ENCODE measurements at regions not wholly inside any gene's neighbourhood (a gene's known extent, or its start where the extent isn't known, plus 50 kb on each side); places are given as distances from the start of the nearest gene placed in this dataset.
"Not testable (repeated sequence)": the region's sequence is repeated elsewhere in the genome, so short reads cannot be mapped to it uniquely, and the experiment has no call there.

DNA sequence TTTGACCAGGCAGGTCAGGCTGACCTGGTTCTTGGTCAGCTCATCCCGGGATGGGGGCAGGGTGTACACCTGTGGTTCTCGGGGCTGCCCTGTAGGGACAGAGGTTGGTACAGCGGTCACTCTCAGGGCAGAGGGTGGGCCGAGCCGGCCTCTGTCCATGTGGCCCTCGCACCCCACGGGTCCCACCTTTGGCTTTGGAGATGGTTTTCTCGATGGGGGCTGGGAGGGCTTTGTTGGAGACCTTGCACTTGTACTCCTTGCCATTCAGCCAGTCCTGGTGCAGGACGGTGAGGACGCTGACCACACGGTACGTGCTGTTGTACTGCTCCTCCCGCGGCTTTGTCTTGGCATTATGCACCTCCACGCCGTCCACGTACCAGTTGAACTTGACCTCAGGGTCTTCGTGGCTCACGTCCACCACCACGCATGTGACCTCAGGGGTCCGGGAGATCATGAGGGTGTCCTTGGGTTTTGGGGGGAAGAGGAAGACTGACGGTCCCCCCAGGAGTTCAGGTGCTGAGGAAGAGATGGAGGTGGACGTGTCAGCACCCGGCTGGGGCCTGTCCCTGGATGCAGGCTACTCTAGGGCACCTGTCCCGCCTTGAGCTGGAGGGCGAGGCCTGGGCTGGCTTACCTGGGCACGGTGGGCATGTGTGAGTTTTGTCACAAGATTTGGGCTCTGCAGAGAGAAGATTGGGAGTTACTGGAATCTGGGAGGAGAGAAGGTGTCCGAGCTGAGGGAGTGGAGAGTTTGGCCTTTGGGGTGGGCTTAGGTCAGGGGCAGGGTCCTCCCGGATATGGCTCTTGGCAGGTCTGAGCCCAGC is 215.5 kb downstream of the TMEM121 start:
- not testable (repeated sequence) for DNase-seq

DNA sequence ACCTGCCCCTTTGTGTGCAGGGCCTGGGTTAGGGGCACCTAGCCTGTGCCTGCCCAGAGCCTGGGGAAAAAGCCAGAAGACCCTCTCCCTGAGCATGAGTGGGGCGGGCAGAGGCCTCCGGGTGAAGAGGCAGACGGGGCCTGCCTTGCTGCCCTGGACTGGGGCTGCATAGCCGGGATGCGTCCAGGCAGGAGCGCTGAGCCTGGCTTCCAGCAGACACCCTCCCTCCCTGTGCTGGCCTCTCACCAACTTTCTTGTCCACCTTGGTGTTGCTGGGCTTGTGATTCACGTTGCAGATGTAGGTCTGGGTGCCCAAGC is 216.1 kb downstream of the TMEM121 start:
- DNase-seq, result no peak

DNA sequence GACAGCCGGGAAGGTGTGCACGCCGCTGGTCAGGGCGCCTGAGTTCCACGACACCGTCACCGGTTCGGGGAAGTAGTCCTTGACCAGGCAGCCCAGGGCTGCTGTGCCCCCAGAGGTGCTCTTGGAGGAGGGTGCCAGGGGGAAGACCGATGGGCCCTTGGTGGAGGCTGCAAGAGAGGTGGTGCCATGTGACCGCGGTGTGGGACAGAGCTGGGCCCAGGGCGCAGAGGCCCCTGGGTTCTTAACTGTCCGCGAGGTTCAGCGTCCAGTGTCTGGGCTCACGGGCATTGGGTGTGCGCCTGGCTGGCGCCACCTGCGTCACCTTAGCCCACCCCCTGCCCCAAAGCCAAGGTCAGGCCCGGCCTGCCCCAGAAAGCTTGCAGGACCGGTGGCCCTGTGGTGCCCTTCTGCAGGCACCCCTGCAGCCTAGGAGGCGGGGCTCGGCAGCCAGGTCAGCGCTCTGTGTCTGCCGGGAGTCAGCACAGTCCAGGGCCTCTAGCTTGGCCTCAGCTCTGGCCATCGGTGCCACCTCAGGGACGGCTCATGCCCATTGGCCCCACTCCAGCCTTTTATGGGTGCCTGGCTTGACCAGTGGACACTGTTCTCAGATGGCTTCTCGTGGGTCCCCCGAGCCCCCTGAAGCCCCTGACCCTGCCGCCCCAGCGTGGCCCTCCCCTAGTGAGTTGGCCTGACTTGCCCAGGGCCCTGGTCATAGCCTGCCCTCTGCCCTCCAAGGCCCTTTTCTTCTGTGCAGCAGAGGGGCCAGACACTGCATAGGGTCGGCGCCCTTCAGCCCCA is 216.7 kb downstream of the TMEM121 start:
- not testable (repeated sequence) for DNase-seq

DNA sequence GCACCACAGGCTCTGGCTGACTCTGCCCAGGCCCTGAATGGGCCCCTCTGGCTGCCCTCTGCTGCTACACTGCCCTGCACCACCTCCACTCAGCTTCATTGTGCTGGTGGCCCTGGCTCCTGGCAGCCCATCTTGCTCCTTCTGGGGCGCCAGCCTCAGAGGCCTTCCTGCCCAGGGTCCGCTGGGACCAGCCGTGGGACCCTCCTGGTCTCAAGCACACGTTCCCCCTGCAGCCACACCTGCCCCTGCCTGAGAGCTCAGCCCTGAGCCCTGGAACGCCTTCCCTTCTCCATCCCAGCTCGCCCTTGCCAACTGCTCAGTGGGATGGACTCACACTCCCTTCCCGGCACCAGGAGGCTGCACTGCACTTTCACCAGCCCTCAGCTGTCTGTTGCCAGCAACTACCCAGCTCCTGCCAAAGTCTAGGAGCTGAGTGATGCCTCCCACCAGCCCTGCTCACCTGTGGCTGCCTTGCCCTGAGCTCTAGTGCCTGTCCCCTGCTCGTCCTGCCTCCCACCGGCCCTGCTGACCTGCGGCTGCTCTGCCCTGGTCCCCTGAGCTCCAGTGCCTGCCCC is 217.9 kb downstream of the TMEM121 start:
- DNase-seq, result not testable (repeated sequence)

DNA sequence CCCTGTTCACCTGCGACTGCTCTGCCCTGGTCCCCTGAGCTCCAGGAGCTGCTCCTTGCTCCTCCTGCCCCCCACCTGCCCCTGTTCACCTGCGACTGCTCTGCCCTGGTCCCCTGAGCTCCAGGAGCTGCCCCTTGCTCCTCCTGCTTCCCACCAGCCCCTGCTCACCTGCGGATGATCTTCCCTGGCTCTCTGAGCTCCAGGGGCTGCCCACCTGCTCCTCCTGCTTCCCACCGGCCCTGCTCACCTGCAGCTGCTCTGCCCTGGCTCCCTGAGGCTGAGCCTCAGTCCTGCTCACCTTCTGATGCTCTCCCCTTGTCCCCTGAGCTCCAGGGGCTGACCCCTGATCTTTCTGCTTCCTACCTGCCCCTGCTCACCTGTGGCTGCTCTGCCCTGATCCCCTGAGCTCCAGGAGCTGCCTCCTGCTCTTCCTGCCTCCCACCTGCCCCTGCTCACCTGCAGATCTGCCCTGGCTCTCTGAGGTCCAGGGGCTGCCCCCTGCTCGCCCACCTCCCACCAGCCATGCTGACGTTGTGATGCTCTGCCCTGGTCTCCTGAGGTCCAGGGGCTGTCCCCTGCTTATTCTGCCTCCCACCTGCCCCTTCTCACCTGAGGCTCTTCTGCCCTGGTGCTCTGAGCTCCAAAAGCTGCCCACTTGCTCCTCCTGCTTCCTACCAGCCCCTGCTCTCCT is 219.2 kb downstream of the TMEM121 start:
- DNase-seq, result no peak

DNA sequence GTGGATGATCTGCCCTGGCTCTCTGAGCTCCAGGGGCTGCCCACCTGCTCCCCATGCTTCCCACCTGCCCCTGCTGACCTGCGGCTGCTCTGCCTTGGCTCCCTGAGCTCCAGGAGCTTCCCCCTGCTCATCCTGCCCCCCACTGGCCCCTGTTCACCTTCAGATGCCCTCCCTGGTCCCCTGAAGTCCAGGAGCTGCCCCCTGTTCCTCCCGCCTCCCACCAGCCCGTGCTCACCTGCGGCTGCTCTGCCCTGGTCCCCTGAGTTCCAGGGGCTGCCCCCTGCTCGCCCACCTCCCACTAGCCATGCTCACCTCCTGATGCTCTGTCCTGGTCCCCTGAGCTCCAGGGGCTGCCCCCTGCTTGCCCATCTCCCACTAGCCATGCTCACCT is 219.7 kb downstream of the TMEM121 start:
- DNase-seq, result no peak

DNA sequence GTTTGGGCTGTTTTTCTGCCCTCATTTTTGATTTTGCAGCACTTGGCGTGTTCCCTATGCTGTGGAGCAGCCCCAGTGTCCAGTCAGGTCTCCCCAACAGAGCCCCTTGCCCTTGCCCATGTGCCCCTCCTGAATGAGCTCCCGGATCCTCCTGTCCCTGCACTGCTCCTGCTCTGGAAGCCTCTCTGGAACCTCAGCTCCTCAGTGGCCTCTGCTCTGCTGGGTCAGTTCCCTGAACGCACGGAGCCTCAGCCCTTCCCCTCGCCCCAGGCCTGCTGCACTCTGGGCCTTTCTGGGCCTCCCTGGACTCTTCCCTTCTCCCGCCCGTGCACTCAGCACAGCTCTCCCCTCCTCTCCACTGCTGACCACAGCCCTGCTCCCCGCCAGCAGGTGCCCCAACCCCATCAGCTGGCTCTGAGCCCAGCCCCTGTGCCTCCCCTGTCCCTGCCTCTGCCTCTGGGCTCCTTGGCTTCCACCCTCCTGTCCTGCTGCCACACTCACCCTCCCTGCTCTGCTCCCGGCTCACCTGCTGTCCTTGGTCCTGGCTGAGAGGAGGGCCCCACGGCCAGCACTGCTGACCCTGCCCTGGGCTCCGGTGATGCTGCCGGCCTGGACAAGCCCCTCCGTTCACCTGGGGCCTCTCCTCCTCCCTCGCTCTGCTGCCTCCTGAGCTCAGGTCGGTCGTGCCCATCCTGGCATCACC is 220.6 kb downstream of the TMEM121 start:
- not testable (repeated sequence) for DNase-seq

DNA sequence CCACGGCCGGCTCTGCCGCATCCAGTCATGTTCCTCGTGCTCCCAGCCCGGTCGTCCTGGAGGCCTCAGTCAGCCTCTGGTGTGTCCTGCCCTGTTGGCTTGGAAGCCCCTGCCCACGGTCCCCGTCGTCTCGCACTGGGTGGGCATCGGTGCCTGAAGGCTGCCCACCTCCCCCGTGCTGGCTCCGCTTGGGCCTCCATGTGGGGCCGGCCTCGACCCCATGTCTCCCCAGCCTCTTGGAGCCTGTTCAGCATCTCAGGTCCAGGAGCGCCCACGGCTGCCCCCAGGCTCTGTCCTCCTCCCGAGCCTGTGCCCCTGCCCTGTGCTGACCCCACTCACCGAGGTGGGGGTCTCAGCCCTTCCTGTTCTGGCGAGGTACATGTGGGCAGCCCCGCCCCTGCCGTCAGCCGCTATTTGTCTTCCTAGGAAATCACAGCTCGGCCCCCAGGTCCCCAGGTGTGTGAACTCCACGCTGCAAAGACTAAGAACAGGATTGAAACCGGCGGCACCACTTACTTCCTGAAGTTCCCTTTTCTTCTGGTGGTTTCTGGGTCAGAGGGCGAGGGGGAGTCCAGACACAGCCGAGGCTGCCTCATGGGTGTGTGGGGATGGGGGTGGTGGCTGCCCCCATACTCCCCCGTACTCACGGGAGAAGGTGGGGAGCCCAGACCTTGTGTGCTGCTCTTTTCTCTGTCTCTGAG is 221.3 kb downstream of the TMEM121 start:
- not testable (repeated sequence) for DNase-seq

DNA sequence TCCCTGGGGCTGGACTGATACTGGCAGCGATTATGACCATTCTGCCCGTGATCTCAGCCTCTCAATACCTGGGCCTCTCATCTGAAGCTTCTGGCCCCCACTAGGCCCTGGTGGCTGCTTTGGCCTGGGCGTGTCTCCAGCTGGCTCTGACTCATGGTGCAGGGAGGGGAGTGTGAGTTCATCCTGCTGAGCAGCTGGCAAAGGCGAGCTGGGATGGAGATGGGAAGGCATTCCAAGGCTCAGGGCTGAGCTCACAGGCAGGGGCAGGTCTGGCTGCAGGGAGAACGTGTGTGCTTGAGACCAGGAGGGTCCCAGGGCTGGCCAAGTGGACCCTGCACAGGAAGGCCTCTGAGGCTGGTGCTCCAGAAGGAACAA is 221.8 kb downstream of the TMEM121 start:
- no peak for DNase-seq

DNA sequence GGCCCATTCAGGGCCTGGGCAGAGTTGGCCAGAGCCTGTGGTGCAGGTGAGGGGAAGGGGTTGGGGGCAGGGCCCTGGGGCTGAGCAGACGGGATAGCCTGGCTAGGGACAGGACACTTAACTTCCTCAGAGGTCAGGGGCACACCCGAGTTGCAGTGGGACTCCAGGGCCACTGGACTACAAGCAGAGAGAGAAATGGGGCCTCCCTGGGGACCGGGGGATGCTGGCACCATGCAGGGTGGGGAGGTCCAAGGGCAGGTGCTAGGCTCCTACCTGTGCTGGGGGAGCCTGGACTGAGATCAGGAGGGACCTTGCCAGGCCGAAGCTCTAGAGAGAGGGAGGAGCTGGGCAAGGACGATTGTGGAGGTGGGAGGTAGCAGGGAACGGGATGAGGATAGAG is 222.3 kb downstream of the TMEM121 start:
- DNase-seq, result not testable (repeated sequence)

DNA sequence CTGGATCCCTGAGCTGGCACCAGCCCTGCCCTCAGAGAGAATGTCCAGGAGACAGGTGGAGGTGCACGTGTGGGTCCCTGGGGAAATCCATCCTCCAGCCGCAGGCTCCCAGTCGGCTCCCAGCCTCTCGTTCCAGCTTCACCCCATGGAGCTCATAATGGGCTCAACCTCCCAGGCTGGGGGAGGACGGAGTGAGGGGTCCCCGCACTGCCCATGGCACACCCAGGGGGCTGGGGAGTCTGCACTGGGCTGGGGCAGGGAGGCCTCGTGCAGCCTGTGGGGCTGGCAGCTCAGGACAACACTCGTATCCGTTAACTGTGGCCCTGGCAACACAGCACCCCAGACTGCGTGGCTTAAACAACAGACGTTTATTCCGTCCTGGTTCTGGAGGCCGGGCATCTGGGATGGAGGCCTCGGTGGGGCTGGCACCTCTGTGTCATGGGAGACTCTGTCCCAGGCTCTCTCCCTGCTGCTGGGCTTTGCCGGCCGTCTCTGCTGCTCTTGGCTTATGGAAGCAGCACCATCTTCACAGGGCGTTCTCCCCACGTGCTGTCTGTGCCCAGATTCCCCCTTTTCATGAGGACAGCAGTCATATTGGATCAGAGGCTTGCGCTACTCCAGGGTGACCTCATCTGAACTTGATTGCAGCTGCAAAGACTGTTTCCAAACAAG is 223.6 kb downstream of the TMEM121 start:
- not testable (repeated sequence) for DNase-seq

DNA sequence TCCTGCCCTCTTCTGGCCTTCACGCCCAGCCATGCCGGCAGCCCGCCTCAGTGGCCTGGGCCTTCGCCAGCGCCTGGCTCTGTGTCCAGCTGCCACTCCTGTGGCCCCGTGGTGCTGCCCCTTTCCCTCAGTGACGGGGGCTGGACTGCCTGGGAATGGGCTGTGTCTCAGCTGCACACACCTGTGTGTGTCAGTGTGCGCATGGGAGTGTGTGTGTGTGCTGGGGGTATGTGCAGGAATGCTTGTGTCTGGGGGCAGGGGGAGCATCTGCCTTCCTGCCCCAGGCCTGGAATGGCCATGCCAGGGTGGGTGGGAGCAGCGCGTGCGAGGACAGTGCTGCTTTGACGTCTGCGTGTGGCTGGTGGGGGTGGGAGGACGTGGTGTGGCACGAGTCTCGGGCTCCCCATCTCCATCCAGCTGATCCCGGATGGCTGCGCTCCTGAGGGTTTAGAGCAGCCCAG is 224.9 kb downstream of the TMEM121 start:
- DNase-seq, result not testable (repeated sequence)

DNA sequence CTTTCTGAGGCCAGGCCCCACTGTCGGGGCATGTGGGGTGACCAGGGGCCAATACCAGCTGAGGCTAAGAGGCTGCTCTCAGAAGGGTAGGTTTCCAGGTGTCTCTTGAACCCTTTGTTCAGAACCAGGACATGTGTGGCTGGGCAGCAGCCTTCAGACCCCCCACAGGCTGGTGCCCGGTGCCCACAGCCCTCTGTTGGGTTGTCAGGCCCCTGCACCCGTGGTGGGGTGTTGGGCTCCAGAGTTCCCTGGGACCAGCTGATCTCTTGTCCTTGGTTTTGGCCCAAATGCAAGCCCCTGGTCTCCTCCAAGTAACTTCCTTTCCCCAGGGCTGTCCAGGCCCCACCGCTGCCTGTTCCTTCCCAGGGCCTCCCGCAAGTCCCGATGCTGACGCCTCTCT is 226.0 kb downstream of the TMEM121 start:
- not testable (repeated sequence) for DNase-seq

DNA sequence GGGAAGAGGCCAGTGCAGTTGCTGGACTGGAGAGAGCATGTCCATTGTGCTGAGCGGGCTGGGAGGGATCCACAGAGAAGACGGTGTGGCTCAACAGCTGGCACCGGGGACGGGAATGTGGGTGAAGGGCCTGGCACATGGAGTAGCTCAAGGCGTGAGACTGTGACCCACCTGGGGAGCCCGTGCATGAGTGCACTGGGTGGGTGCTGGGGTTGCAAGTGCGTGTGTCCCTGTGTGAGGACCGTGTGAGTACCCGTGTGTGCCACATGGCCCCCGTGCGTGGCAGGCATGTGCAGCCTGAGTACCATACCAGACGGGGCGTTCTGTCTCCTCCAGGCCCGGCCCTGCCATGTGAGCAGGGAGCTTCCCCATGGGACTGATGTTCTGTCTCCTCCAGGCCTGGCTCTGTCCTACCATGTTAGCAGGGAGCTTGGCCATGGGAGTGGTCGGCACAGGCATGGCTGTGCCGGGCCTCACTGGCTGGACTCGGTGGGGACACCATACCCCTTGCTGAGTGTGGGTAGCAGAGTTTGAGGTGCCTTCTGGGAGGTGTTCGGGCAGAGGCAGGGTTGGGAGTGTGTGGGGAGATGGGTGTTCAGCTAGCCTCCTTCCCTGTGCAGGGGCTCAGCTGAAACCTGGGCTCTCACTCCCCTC is 234.4 kb downstream of the TMEM121 start:
- DNase-seq, result no peak

DNA sequence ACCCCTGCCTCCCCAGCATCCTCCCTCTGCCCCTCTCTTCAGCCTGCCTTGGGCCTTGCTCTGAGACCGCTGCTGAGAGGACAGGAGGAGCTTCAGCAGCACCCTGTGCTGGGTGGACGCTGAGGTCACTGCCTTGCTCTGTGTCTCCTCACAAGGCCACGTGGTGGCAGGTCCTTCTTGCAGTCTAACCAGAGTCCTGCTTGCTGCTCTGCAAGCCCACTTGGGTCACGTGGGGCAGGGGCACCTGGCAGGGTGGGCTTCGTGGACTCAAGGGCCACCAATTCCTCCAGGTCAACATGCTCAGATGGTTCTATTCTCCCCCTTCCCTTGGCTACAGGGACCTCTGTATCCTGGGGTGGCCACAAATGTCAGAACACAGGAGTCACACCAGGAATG is 235.0 kb downstream of the TMEM121 start:
- not testable (repeated sequence) for DNase-seq

DNA sequence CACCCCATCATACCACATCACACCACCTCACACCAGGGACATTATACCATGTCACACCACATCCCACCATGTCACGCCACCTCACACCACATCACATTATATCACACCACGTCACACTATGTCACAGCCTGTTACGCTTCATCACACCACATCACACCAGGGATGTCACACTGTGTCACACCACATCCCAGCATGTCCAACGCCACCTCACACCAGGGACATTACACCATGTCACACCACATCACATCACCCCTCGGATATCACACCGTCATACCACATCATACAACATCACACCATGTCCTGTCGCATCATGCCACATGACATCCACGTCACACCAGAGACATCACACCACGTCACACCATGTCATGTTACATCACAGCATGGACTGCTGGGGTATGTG is 235.5 kb downstream of the TMEM121 start:
- no peak for DNase-seq

DNA sequence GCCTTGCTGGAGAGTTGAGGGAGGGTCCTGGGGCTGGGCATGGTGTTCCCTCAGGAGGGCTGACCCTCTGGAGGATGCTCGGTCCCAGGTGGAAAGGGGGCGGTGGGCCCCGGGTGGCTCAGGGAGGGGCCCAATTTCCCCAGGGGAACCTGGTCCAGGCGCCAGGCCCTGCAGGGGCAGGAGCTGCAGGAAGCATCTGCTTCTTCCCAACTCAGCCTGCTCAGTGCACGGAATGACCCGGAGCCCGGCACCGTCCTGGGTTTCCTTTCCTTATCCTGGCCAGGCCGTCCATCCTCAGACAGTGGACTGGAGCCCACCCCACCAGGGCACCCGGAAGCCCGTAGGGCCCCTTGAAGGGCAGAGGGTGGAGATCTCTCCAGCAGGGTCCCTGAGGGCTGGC is 235.9 kb downstream of the TMEM121 start:
- not testable (repeated sequence) for DNase-seq

DNA sequence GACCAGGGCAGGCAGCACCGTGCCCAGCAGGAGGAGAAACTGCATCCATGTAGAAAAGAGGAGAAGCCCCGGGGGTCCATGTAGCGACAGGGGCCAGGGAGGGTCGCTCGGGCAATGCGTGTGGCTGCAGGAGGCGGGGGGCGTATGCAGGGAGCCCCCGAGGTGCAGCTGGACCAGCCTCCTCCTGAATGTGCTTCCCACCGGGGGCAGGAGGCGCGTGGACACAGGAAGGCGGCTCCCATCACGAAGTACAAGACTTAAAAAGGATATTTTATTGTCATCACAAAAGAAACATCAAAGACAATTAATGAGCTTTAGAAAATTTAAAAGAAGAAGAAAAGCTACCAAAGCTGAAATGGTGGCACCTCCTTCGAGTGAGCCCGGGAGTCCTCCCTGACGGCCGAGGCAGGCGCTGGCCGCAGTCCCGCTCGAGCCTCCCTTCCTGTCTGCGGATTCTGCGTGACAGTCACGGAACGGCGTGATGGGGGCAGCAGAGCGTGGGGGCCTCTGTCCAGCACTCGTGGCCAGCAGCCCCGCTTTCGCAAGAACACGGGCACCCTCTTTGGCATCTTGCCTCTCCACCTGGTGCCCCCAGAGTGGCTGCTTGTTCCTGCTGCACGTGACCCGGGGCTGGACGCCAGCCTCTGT is 238.0 kb downstream of the TMEM121 start:
- not testable (repeated sequence) for DNase-seq

DNA sequence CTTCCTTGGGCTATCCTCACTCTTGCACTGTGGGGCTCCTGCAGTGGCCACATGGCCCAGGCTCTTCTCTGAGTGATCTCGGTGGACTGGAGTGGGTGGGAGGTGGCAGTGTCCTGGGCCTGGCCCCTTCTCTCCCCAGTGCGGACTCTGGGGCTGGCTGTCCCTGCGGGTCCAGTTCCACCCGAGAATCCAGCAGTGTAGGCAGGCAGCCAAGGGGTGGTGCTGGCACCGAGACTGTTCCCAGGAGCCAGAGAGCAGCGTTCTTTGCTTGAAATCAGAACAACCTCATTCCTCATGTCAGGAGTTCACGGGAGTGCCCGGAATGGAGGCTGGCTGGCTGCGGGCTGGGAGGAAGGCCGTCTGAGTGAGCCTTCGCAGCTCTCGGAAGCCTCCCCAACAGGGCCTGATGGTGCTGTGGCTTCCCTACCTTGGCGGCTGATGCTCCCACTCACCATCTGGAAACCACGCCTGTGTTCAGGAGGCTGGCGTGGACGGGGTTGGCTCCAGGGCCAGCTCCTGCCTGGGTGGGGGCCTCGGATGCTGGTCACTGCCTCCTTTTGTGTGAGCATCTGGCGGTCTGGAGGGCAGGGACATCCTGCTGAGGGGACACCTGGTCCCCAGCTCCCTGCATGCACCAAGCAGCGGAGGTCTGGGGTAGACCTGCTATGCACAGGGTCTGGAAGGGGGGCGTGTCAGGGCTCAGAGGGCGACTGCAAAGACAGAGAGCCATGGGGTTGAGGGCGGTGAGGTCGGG is 238.9 kb downstream of the TMEM121 start:
- not testable (repeated sequence) for DNase-seq
